ENCODE measurements at regions not wholly inside any gene's neighbourhood (a gene's known extent, or its start where the extent isn't known, plus 50 kb on each side); places are given as distances from the start of the nearest gene placed in this dataset.

GRCh38 chr3:103730744-103731143 lies 1295.9 kb downstream of the ZPLD1 start:
- intact Hi-C loops (cut with DNase I) = no loop called here
- H3K4me1 ChIP-seq = no peaks in the 10 kb centered on the region
- ATAC-seq (no peak), DNase-seq (no peak)
- no peak overlapping the region for H3K4me3 ChIP-seq
- H3K36me3 ChIP-seq = no peaks in the 10 kb centered on the region
- no peak for TF ChIP-seq CTCF (IDR thresholded peaks at IDR 0.05)
- H3K27me3 ChIP-seq = no peaks in the 10 kb centered on the region
- H3K9me3 ChIP-seq = no peaks in the 10 kb centered on the region
- H3K27ac ChIP-seq = no peak overlapping the region

- H3K27ac ChIP-seq = no peak overlapping the region
- ATAC-seq = no peak
- H3K36me3 ChIP-seq = no peaks in the 10 kb centered on the region
- TF ChIP-seq CTCF (IDR thresholded peaks at IDR 0.05) = no peak
- no peaks in the 10 kb centered on the region for H3K27me3 ChIP-seq
- H3K4me1 ChIP-seq = no peaks in the 10 kb centered on the region
- intact Hi-C loops (cut with DNase I) = no loop called here
- H3K9me3 ChIP-seq = no peaks in the 10 kb centered on the region
- no peak overlapping the region for H3K4me3 ChIP-seq
- no peak for DNase-seq
Measured at GRCh38 chr3:103752986-103753385, 1318.2 kb downstream of the ZPLD1 start.

- TF ChIP-seq CTCF (IDR thresholded peaks at IDR 0.05) = no peak
- ATAC-seq = no peak
Measured at GRCh38 chr3:103767635-103768034, 1332.8 kb downstream of the ZPLD1 start.

GRCh38 chr3:103785017-103785416 lies 1350.2 kb downstream of the ZPLD1 start:
- ATAC-seq = no peak
- no peaks in the 10 kb centered on the region for H3K4me1 ChIP-seq
- TF ChIP-seq CTCF (IDR thresholded peaks at IDR 0.05) = no peak
- H3K4me3 ChIP-seq = no peak overlapping the region
- no peaks in the 10 kb centered on the region for H3K36me3 ChIP-seq
- no peak overlapping the region for H3K27ac ChIP-seq
- no peak for DNase-seq
- no peaks in the 10 kb centered on the region for H3K9me3 ChIP-seq
- no peaks in the 10 kb centered on the region for H3K27me3 ChIP-seq
- intact Hi-C loops (cut with DNase I) = no loop called here

More at GRCh38 chr3:103767635-103768034, 1332.8 kb downstream of the ZPLD1 start:
- H3K36me3 ChIP-seq = no peaks in the 10 kb centered on the region
- H3K9me3 ChIP-seq = no peaks in the 10 kb centered on the region
- H3K27me3 ChIP-seq = no peaks in the 10 kb centered on the region
- H3K4me3 ChIP-seq = no peak overlapping the region
- H3K4me1 ChIP-seq = no peaks in the 10 kb centered on the region
- intact Hi-C loops (cut with DNase I) = no loop called here
- H3K27ac ChIP-seq = no peak overlapping the region
- no peak for DNase-seq

GRCh38 chr3:103785537-103785936 lies 1350.7 kb downstream of the ZPLD1 start:
- intact Hi-C loops (cut with DNase I) = no loop called here
- Histone ChIP-seq H3K4me3 (no peak overlapping the region), H3K36me3 (no peaks in the 10 kb centered on the region), H3K4me1 (no peaks in the 10 kb centered on the region), H3K27me3 (no peaks in the 10 kb centered on the region), H3K27ac (no peak overlapping the region), H3K9me3 (no peaks in the 10 kb centered on the region)
- ATAC-seq (no peak), DNase-seq (no peak)
- no peak for TF ChIP-seq CTCF (IDR thresholded peaks at IDR 0.05)

- DNase-seq (no peak), ATAC-seq (no peak)
- TF ChIP-seq CTCF (IDR thresholded peaks at IDR 0.05) = no peak
- Histone ChIP-seq H3K27ac (no peak overlapping the region), H3K4me3 (no peak overlapping the region), H3K4me1 (no peaks in the 10 kb centered on the region), H3K36me3 (no peaks in the 10 kb centered on the region), H3K27me3 (no peaks in the 10 kb centered on the region), H3K9me3 (no peaks in the 10 kb centered on the region)
- intact Hi-C loops (cut with DNase I) = no loop called here
Measured at GRCh38 chr3:103786296-103786695, 1351.5 kb downstream of the ZPLD1 start.

All from upper lobe of right lung (tissue), 1 donor.